ENCODE measurements at regions not wholly inside any gene's neighbourhood (a gene's known extent, or its start where the extent isn't known, plus 50 kb on each side); places are given as distances from the start of the nearest gene placed in this dataset.
A peak's percentile ranks its signal among the peaks of the same experiment; 100 is the strongest.

DNA sequence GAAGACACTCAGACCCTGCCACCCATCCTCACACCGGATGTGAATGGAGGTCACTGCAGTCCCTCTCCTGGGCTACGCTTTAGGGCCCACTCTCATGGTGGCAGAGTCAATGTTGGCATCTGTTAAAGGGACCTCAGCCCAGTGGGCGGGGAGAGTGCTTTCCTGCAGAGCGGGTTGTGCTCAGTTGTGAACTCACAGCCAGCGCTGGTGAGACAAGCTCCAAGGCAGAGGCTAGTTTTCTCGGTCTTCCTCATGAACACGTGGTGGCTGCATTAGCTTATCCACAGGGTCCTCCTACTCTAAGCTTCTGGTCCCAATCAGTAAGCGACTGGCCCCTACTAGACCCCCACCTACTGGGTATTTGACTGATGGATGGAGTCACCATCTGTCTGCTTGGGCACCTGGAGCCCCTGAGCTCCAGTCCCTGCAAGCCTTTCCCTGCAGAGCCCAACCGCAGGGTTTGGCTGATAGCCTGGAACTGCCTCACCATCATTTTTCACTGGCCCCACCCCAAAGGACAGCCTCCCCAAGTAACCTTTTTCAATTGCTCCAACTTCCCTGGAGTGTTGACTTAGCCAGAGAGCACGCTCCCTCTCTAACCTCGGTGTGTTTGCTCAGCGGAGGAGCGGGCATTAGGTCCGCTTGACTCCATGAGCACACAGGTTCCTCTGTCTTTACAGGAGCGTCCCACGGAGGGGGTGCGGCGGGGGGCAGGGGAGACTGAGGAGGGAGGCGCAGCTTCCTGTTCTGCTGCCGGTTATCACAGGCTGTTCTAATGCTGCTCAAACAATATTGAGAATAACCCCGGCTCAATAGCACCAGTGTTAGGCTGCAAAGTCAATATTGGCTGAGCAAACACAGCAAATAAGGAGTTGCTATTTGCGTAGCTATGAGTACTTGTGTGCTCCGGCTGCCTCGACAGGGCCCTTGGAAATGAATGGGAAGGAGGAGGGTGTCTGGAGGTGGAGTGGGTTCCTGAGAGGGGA lies 141.7 kb downstream of the RPLP1 start:
- DNase-seq (ENCODE audit: insufficient read length, low spot score) (no peak), FAIRE-seq (no peak)

DNA sequence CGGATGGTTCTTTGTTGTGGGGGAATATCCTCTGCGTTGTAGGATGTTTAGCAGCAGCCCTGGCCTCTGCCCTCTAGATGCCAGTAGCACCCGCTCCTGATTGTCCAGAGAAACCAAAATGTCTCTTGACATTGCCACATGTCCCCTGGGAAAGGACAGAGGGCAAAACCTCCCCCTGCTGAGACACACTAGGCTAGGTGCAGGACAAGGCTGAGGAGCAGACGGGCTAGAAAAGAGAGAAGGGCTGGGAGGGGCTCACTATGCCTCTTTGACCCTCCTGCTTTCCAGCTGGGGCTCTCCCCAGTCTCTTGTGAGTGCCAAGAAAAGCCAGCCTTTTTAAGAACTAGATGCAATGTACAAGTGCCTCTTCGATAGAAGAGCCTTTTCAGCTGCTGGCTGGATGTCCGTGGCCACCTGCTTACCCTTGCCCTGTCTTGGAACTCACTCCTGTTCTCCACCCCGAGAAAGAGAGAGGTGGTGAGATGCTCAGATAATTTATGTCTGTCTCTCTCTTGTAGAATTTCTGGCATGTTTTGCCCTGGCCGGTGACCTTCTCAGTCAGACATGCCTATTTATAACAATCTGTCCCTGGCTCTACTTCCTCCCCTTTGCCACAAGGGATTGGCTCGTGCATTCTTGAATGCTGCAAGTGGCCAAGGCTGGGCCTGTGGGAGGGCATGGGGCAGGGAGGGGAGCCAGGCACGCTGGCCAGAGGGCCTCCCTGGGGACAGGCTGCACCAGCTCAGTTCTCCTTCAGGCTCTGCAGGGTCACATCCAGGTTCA lies 142.6 kb downstream of the RPLP1 start:
- FAIRE-seq = peak; percentile 57
- DNase-seq (ENCODE audit: insufficient read length, low spot score) = peak; percentile 34

GRCh38 chr15:69597061-69597592 lies 144.5 kb downstream of the RPLP1 start:
- DNase-seq (ENCODE audit: insufficient read length, low spot score) (no peak), FAIRE-seq (no peak)

GRCh38 chr15:69599271-69599670 lies 146.7 kb downstream of the RPLP1 start:
- no peak for FAIRE-seq
- no peak for DNase-seq (ENCODE audit: insufficient read length, low spot score)

GRCh38 chr15:69600556-69601085 lies 148.0 kb downstream of the RPLP1 start:
- DNase-seq (ENCODE audit: insufficient read length, low spot score) = no peak
- no peak for FAIRE-seq

GRCh38 chr15:69601711-69602504 lies 149.3 kb downstream of the RPLP1 start:
- FAIRE-seq (no peak), DNase-seq (ENCODE audit: insufficient read length, low spot score) (no peak)

GRCh38 chr15:69602921-69603320 lies 150.3 kb downstream of the RPLP1 start:
- DNase-seq (ENCODE audit: insufficient read length, low spot score) (no peak), FAIRE-seq (no peak)

DNA sequence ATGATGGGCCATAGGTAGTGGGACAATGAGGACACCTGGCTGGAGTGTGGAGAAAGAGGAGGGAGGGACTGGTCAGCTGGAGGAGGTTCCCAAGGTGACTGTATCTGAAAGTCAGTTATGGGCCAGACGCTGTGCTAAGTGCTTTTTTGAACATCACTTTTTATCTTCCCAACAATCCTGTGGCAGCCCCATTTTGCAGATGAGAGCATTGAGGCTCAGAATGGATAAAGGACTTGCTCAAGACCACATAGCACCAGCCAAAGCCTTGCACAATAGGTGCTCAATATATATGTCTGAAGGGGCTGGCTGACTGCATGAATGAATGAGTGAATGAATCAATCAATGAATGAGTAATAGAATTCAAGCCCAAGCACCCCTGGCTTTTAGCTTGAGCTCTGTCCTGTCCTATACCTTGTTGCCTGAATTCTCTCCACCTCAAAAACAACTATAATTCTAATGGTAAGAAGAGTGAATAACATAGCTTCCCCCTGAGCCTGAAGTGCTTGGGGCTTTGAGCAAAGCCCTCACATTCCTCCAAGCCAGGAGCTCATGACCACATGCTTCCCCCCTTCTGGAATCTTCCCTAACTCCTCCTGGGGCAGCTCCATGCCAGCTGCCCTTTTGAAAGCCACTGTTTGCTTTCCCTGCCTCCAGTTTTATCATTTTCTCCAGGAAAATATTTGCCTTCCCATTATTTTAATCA lies 150.9 kb downstream of the RPLP1 start:
- DNase-seq (ENCODE audit: insufficient read length, low spot score) (no peak), FAIRE-seq (no peak)

- no peak for FAIRE-seq
- DNase-seq (ENCODE audit: insufficient read length, low spot score) = no peak
Measured at GRCh38 chr15:69604072-69604411, 151.4 kb downstream of the RPLP1 start.

- no peak for FAIRE-seq
- no peak for DNase-seq (ENCODE audit: insufficient read length, low spot score)
Measured at GRCh38 chr15:69606144-69606543, 153.5 kb downstream of the RPLP1 start.

GRCh38 chr15:69606921-69607500 lies 154.4 kb downstream of the RPLP1 start:
- no peak for DNase-seq (ENCODE audit: insufficient read length, low spot score)
- no peak for FAIRE-seq

GRCh38 chr15:69608661-69609060 lies 156.0 kb downstream of the RPLP1 start:
- FAIRE-seq (no peak), DNase-seq (ENCODE audit: insufficient read length, low spot score) (no peak)

GRCh38 chr15:69609176-69609575 lies 156.6 kb downstream of the RPLP1 start:
- FAIRE-seq (no peak), DNase-seq (ENCODE audit: insufficient read length, low spot score) (no peak)

DNA sequence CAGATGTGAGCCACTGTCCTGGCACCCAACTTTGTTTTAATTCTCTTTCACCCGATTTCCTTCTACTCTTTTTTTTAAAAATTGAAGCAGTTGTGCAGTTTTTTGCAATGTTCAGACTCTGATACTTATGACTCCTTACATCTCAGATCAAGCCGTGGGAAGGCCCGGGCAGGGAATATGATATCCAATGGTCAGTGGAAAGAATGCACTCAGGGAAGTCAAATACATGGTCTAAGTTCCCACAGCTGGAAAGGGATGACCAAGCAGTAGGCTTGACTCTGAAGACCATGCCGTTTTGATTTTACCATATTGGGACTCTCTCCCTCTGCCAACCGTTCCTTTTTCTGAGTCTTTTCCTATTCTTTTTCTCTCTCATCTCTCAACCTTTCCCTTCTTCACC lies 157.2 kb downstream of the RPLP1 start:
- DNase-seq (ENCODE audit: insufficient read length, low spot score) (no peak), FAIRE-seq (no peak)

- DNase-seq (ENCODE audit: insufficient read length, low spot score) = no peak
Measured at GRCh38 chr15:69610277-69610676, 157.7 kb downstream of the RPLP1 start.

DNA sequence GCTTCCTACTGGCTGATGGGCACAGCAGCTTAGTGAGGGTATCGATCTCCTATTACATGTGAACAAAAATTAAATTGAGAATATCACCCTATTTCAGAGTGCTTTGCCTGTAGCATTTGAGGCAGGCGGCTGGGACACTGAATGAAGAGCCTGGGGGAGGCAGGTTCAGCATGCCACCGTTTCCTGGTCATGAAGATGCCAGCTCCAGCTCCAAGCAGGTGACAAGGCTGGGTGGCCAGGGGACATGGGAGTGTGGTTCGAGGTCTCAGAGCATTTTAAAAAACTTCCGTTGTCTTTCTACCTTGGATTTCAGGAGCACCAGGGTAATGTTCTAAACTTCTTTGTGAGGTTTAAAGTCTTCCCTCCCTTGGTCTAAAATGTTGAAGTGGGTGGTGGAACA lies 158.2 kb downstream of the RPLP1 start:
- DNase-seq (ENCODE audit: insufficient read length, low spot score) (no peak), FAIRE-seq (no peak)

More at GRCh38 chr15:69610277-69610676, 157.7 kb downstream of the RPLP1 start:
- no peak for FAIRE-seq

DNA sequence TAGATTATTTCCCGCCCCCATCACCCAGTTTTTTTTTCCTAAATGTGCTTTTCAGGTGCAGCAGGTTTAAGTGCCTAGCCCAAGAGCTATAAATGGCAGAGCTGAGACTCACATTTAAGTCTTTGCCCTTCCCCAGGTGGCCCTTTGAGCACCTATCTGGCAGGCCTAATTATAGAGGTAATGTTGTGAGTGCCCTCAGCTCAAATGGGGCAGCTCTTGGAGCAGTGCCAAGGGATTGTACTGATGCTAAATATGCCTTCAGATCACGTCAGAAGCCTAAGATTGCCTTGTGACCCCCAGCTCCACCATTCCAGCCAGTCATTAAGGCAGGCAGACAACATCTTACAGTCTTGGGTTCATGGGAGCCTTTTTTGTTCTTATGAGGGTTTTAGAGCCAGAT lies 159.5 kb downstream of the RPLP1 start:
- FAIRE-seq = no peak
- DNase-seq (ENCODE audit: insufficient read length, low spot score) = no peak

- FAIRE-seq = no peak
- DNase-seq (ENCODE audit: insufficient read length, low spot score) = no peak
Measured at GRCh38 chr15:69613182-69613581, 160.6 kb downstream of the RPLP1 start.

DNA sequence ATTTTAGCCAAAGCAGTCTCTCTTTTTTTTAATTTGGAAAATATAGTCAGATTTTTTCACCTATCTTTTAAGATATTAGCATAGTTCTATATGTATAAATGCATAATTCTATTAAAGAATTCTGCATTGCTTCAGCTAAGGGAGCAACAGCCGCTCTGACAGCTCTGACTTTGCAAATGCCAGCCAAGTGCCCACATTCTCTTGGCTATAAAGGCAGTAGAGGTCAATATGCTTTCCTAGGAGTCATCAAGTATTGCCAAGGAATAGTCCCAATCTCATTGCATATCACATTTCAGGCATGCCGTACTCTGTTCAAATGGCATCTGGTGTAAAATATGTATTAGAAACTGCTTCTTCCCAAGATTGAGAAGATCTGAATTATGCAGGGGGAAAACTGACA lies 161.4 kb downstream of the RPLP1 start:
- FAIRE-seq = no peak
- DNase-seq (ENCODE audit: insufficient read length, low spot score) = no peak
